MM.1S (cell line): ENCODE measurements at regions not wholly inside any gene's neighbourhood (a gene's known extent, or its start where the extent isn't known, plus 50 kb on each side); places are given as distances from the start of the nearest gene placed in this dataset.

Experiments used
- EZH2 ChIP-seq: fragments of 300-600 bp; sonication (generic); optimal IDR thresholded peaks from 2 replicates; pipeline ENCODE3; 2017; ENCODE audit warnings: low read depth, mild to moderate bottlenecking, antibody characterized with exemption, low read length, mixed read lengths
- EZH2phosphoT487 ChIP-seq: fragments of 300-600 bp; sonication (generic); IDR thresholded peaks from 2 replicates; pipeline ENCODE4 v1.6.1; 2018; ENCODE audit warnings: antibody characterized with exemption, low read length
- TF ChIP-seq, protein P1 (sequence below): fragments of 300-600 bp; sonication (generic); IDR thresholded peaks from 2 replicates; pipeline ENCODE4 v1.5.1; 2016; ENCODE audit warnings: antibody characterized with exemption, low read length, mixed read lengths

DNA sequence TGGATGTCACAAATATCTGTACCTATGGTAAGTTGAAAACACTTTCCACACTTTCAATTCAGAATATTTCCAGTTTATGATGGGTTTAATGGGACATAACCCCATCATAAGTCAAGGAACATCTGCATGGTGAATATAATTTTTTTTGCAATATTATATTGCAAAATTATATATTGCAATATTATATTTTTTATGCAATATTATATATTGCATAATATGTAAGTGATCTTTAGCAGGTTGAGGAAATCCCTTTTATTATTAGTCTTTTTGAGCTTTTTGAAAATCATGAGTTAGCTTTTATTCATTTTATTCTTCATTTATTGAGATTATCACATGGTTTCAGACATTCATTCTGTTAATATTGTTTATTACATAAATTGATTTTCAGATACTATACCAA is 342.2 kb upstream of the GALNT5 start:
- TF ChIP-seq, protein P1, sequence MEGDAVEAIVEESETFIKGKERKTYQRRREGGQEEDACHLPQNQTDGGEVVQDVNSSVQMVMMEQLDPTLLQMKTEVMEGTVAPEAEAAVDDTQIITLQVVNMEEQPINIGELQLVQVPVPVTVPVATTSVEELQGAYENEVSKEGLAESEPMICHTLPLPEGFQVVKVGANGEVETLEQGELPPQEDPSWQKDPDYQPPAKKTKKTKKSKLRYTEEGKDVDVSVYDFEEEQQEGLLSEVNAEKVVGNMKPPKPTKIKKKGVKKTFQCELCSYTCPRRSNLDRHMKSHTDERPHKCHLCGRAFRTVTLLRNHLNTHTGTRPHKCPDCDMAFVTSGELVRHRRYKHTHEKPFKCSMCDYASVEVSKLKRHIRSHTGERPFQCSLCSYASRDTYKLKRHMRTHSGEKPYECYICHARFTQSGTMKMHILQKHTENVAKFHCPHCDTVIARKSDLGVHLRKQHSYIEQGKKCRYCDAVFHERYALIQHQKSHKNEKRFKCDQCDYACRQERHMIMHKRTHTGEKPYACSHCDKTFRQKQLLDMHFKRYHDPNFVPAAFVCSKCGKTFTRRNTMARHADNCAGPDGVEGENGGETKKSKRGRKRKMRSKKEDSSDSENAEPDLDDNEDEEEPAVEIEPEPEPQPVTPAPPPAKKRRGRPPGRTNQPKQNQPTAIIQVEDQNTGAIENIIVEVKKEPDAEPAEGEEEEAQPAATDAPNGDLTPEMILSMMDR, result no peak
- no peak for TF ChIP-seq EZH2
- no peak for TF ChIP-seq EZH2phosphoT487
